HEK293T (cell line): ENCODE measurements at regions not wholly inside any gene's neighbourhood (a gene's known extent, or its start where the extent isn't known, plus 50 kb on each side); places are given as distances from the start of the nearest gene placed in this dataset.

Experiments used
- ARNT ChIP-seq: fragments of 450-650 bp; IDR thresholded peaks from 2 replicates; pipeline ENCODE4 v1.6.1; 2017; ENCODE audit warnings: mild to moderate bottlenecking
- BHLHE40 ChIP-seq: fragments of 450-650 bp; IDR thresholded peaks from 2 replicates; pipeline ENCODE4 v1.6.1; 2016; ENCODE audit warnings: mild to moderate bottlenecking, moderate library complexity, borderline replicate concordance
- CTBP1 ChIP-seq: fragments of 450-650 bp; IDR thresholded peaks from 2 replicates; pipeline ENCODE4 v1.6.1; 2016; ENCODE audit warnings: borderline replicate concordance
- ELF4 ChIP-seq: fragments of 450-650 bp; IDR thresholded peaks from 2 replicates; pipeline ENCODE4 v1.6.1; 2017; ENCODE audit warnings: antibody characterized with exemption
- FOXA1 ChIP-seq: fragments of 450-650 bp; IDR thresholded peaks from 2 replicates; pipeline ENCODE4 v1.6.1; 2016; ENCODE audit warnings: mild to moderate bottlenecking
- FOXM1 ChIP-seq: fragments of 450-650 bp; IDR thresholded peaks from 2 replicates; pipeline ENCODE4 v1.6.1; 2017; ENCODE audit warnings: mild to moderate bottlenecking, borderline replicate concordance
- HDGF ChIP-seq: fragments of 450-650 bp; IDR thresholded peaks from 2 replicates; pipeline ENCODE4 v1.6.1; 2017; ENCODE audit warnings: antibody characterized with exemption, borderline replicate concordance
- LEF1 ChIP-seq: fragments of 450-650 bp; IDR thresholded peaks from 2 replicates; pipeline ENCODE4 v1.6.1; 2017; ENCODE audit warnings: mild to moderate bottlenecking, borderline replicate concordance
- NFRKB ChIP-seq: fragments of 450-650 bp; IDR thresholded peaks from 2 replicates; pipeline ENCODE4 v1.6.1; 2016; ENCODE audit warnings: mild to moderate bottlenecking, moderate library complexity
- PKNOX1 ChIP-seq: fragments of 450-650 bp; IDR thresholded peaks from 2 replicates; pipeline ENCODE4 v1.6.1; 2016
- SP1 ChIP-seq: fragments of 450-650 bp; IDR thresholded peaks from 2 replicates; pipeline ENCODE4 v1.6.1; 2017
- SUZ12 ChIP-seq: fragments of 450-650 bp; IDR thresholded peaks from 2 replicates; pipeline ENCODE4 v1.6.1; 2016; ENCODE audit warnings: mild to moderate bottlenecking
- TARDBP ChIP-seq: fragments of 450-650 bp; IDR thresholded peaks from 2 replicates; pipeline ENCODE4 v1.6.1; 2016
- ZNF384 ChIP-seq: fragments of 450-650 bp; IDR thresholded peaks from 2 replicates; pipeline ENCODE4 v1.6.1; 2016

- no peak for TF ChIP-seq BHLHE40
- no peak for TF ChIP-seq CTBP1
- TF ChIP-seq FOXA1 = no peak
- TF ChIP-seq FOXM1 = no peak
- TF ChIP-seq LEF1 = no peak
- TF ChIP-seq SP1 = no peak
- no peak for TF ChIP-seq PKNOX1
- TF ChIP-seq ELF4 = no peak
- no peak for TF ChIP-seq TARDBP
- TF ChIP-seq ZNF384 = no peak
- no peak for TF ChIP-seq ARNT
- no peak for TF ChIP-seq HDGF
- no peak for TF ChIP-seq NFRKB
- TF ChIP-seq SUZ12 = no peak
These were observed 161.2 kb upstream of the NRSN1 start for GRCh38 chr6:23964865-23965264.
